NCI-H2227 (cell line): ENCODE measurements at regions not wholly inside any gene's neighbourhood (a gene's known extent, or its start where the extent isn't known, plus 50 kb on each side); places are given as distances from the start of the nearest gene placed in this dataset.

ENCODE experiments used
- DNase-seq: peaks from one replicate; lab custom pipeline; 2025; ENCODE audit not compliant: unreplicated experiment; lab: John Stamatoyannopoulos, UW

- no peak for DNase-seq
Observed at GRCh38 chr6:164581563-164581962, 727.8 kb downstream of the C6orf118 start.

- no peak for DNase-seq
Observed at GRCh38 chr6:164579035-164579434, 730.4 kb downstream of the C6orf118 start.

- no peak for DNase-seq
Observed at GRCh38 chr6:164578616-164579015, 730.8 kb downstream of the C6orf118 start.

GRCh38 chr6:164570801-164571200 is 738.6 kb downstream of the C6orf118 start:
- no peak for DNase-seq

GRCh38 chr6:164569509-164569908 is 739.9 kb downstream of the C6orf118 start:
- DNase-seq = no peak

GRCh38 chr6:164563924-164564323 is 745.5 kb downstream of the C6orf118 start:
- no peak for DNase-seq

GRCh38 chr6:164561656-164562055 is 747.7 kb downstream of the C6orf118 start:
- no peak for DNase-seq

- DNase-seq = no peak
Observed at GRCh38 chr6:164554700-164555476, 754.5 kb downstream of the C6orf118 start.

GRCh38 chr6:164554226-164554625 is 755.2 kb downstream of the C6orf118 start:
- no peak for DNase-seq

- DNase-seq = no peak
Observed at GRCh38 chr6:164551706-164552105, 757.7 kb downstream of the C6orf118 start.

GRCh38 chr6:164547076-164547475 is 762.3 kb downstream of the C6orf118 start:
- no peak for DNase-seq

GRCh38 chr6:164546263-164546662 is 763.1 kb downstream of the C6orf118 start:
- no peak for DNase-seq

- DNase-seq = no peak
Observed at GRCh38 chr6:164534070-164534766, 775.2 kb downstream of the C6orf118 start.

- no peak for DNase-seq
Observed at GRCh38 chr6:164533045-164533362, 776.4 kb downstream of the C6orf118 start.

GRCh38 chr6:164532198-164533044 is 777.0 kb downstream of the C6orf118 start:
- no peak for DNase-seq

- no peak for DNase-seq
Observed at GRCh38 chr6:164531736-164532135, 777.7 kb downstream of the C6orf118 start.

- DNase-seq = no peak
Observed at GRCh38 chr6:164528539-164528938, 780.9 kb downstream of the C6orf118 start.

- DNase-seq = no peak
Observed at GRCh38 chr6:164523087-164523654, 786.2 kb downstream of the C6orf118 start.

- DNase-seq = no peak
Observed at GRCh38 chr6:164520916-164521315, 788.5 kb downstream of the C6orf118 start.

- no peak for DNase-seq
Observed at GRCh38 chr6:164507206-164507940, 802.0 kb downstream of the C6orf118 start.

GRCh38 chr6:164505425-164505824 is 804.0 kb downstream of the C6orf118 start:
- DNase-seq = no peak
